Activated T-helper 17 cell treated with anti-CD3 and anti-CD28 coated beads, Interleukin-2, amount 50 U/mL, for 72 hours (primary cell): ENCODE measurements at regions not wholly inside any gene's neighbourhood (a gene's known extent, or its start where the extent isn't known, plus 50 kb on each side); places are given as distances from the start of the nearest gene placed in this dataset.
"Not testable (repeated sequence)": the region's sequence is repeated elsewhere in the genome, so short reads cannot be mapped to it uniquely, and the experiment has no call there.

Source experiments
- ATAC-seq: fragments of 150-1000 bp; cut with Tn5 transposase; replicated peaks from 2 replicates; pipeline ENCODE4 v1.10.0; 2021; ENCODE audit warnings: mild to moderate bottlenecking, moderate library complexity
- H3K27ac Mint-ChIP-seq: one replicate; pipeline ENCODE4 v1.8.0; 2022; ENCODE audit warnings: mixed read lengths
- H3K27me3 Mint-ChIP-seq: one replicate; pipeline ENCODE4 v1.8.0; 2022; ENCODE audit warnings: mixed read lengths
- H3K36me3 Mint-ChIP-seq: one replicate; pipeline ENCODE4 v1.8.0; 2022; ENCODE audit warnings: low read depth, mild to moderate bottlenecking, mixed read lengths
- H3K4me1 Mint-ChIP-seq: one replicate; pipeline ENCODE4 v1.8.0; 2022; ENCODE audit warnings: mixed read lengths
- H3K4me3 Mint-ChIP-seq: one replicate; pipeline ENCODE4 v1.8.0; 2022; ENCODE audit warnings: mild to moderate bottlenecking, mixed read lengths
- H3K9me3 Mint-ChIP-seq: one replicate; pipeline ENCODE4 v1.8.0; 2022; ENCODE audit warnings: mixed read lengths

GRCh38 chr3:196147116-196147515 is 64.1 kb downstream of the ZDHHC19 start:
- H3K27me3 Mint-ChIP-seq = no peaks in the 10 kb centered on the region
- H3K4me3 Mint-ChIP-seq = no peak overlapping the region

GRCh38 chr3:196145468-196146262 is 63.8 kb upstream of the TFRC start:
- no peaks in the 10 kb centered on the region for H3K27me3 Mint-ChIP-seq
- no peak overlapping the region for H3K27ac Mint-ChIP-seq
- peaks cover 6% of the 10 kb centered on the region for H3K4me1 Mint-ChIP-seq
- H3K36me3 Mint-ChIP-seq = no peaks in the 10 kb centered on the region
- no peak for ATAC-seq
- H3K4me3 Mint-ChIP-seq = no peak overlapping the region
- no peaks in the 10 kb centered on the region for H3K9me3 Mint-ChIP-seq

More at GRCh38 chr3:196147116-196147515, 64.1 kb downstream of the ZDHHC19 start:
- no peak for ATAC-seq
- Mint-ChIP-seq H3K27ac (no peak overlapping the region), H3K9me3 (no peaks in the 10 kb centered on the region), H3K36me3 (no peaks in the 10 kb centered on the region), H3K4me1 (peaks cover 6% of the 10 kb centered on the region)

GRCh38 chr3:196144383-196145105 is 62.7 kb upstream of the TFRC start:
- Mint-ChIP-seq H3K36me3 (no peaks in the 10 kb centered on the region), H3K4me3 (no peak overlapping the region), H3K9me3 (no peaks in the 10 kb centered on the region), H3K4me1 (peaks cover 6% of the 10 kb centered on the region), H3K27ac (no peak overlapping the region), H3K27me3 (no peaks in the 10 kb centered on the region)
- ATAC-seq = no peak

- no peak for ATAC-seq
- H3K4me1 Mint-ChIP-seq = peaks cover 6% of the 10 kb centered on the region
- no peaks in the 10 kb centered on the region for H3K36me3 Mint-ChIP-seq
- no peaks in the 10 kb centered on the region for H3K9me3 Mint-ChIP-seq
- H3K4me3 Mint-ChIP-seq = no peak overlapping the region
- no peaks in the 10 kb centered on the region for H3K27me3 Mint-ChIP-seq
- no peak overlapping the region for H3K27ac Mint-ChIP-seq
These were observed 62.0 kb upstream of the TFRC start for GRCh38 chr3:196143708-196144382.

- no peaks in the 10 kb centered on the region for H3K36me3 Mint-ChIP-seq
- no peaks in the 10 kb centered on the region for H3K27me3 Mint-ChIP-seq
- H3K9me3 Mint-ChIP-seq = no peaks in the 10 kb centered on the region
- ATAC-seq = no peak
- no peak overlapping the region for H3K27ac Mint-ChIP-seq
- peaks cover 6% of the 10 kb centered on the region for H3K4me1 Mint-ChIP-seq
- no peak overlapping the region for H3K4me3 Mint-ChIP-seq
These were observed 60.5 kb upstream of the TFRC start for GRCh38 chr3:196142202-196142956.

- no peaks in the 10 kb centered on the region for H3K27me3 Mint-ChIP-seq
- H3K9me3 Mint-ChIP-seq = no peaks in the 10 kb centered on the region
- H3K4me1 Mint-ChIP-seq = peaks cover 6% of the 10 kb centered on the region
- no peak overlapping the region for H3K27ac Mint-ChIP-seq
- no peaks in the 10 kb centered on the region for H3K36me3 Mint-ChIP-seq
- no peak overlapping the region for H3K4me3 Mint-ChIP-seq
- no peak for ATAC-seq
These were observed 59.9 kb upstream of the TFRC start for GRCh38 chr3:196141866-196142201.

GRCh38 chr3:196141052-196141865 is 59.4 kb upstream of the TFRC start:
- Mint-ChIP-seq H3K4me1 (peaks cover 6% of the 10 kb centered on the region), H3K27me3 (no peaks in the 10 kb centered on the region), H3K36me3 (no peaks in the 10 kb centered on the region), H3K9me3 (no peaks in the 10 kb centered on the region), H3K27ac (no peak overlapping the region), H3K4me3 (no peak overlapping the region)
- no peak for ATAC-seq

- no peaks in the 10 kb centered on the region for H3K27me3 Mint-ChIP-seq
- H3K9me3 Mint-ChIP-seq = no peaks in the 10 kb centered on the region
- H3K4me3 Mint-ChIP-seq = no peak overlapping the region
- H3K36me3 Mint-ChIP-seq = no peaks in the 10 kb centered on the region
- no peak for ATAC-seq
- H3K4me1 Mint-ChIP-seq = peaks cover 6% of the 10 kb centered on the region
- H3K27ac Mint-ChIP-seq = no peak overlapping the region
These were observed 58.3 kb upstream of the TFRC start for GRCh38 chr3:196140224-196140623.

GRCh38 chr3:196139281-196139680 is 57.4 kb upstream of the TFRC start:
- no peak overlapping the region for H3K27ac Mint-ChIP-seq
- no peak overlapping the region for H3K4me3 Mint-ChIP-seq
- no peaks in the 10 kb centered on the region for H3K27me3 Mint-ChIP-seq
- H3K4me1 Mint-ChIP-seq = peaks cover 6% of the 10 kb centered on the region
- no peaks in the 10 kb centered on the region for H3K9me3 Mint-ChIP-seq
- ATAC-seq = no peak
- H3K36me3 Mint-ChIP-seq = no peaks in the 10 kb centered on the region

- H3K36me3 Mint-ChIP-seq = no peaks in the 10 kb centered on the region
- H3K27ac Mint-ChIP-seq = no peak overlapping the region
- no peak overlapping the region for H3K4me3 Mint-ChIP-seq
- H3K4me1 Mint-ChIP-seq = peaks cover 6% of the 10 kb centered on the region
- no peaks in the 10 kb centered on the region for H3K27me3 Mint-ChIP-seq
- ATAC-seq = no peak
- no peaks in the 10 kb centered on the region for H3K9me3 Mint-ChIP-seq
These were observed 56.8 kb upstream of the TFRC start for GRCh38 chr3:196138482-196139254.

GRCh38 chr3:196136640-196136989 is 54.7 kb upstream of the TFRC start:
- H3K27ac Mint-ChIP-seq, H3K4me3 Mint-ChIP-seq, H3K27me3 Mint-ChIP-seq, H3K4me1 Mint-ChIP-seq, H3K9me3 Mint-ChIP-seq, H3K36me3 Mint-ChIP-seq, ATAC-seq: not testable (repeated sequence)

GRCh38 chr3:196135693-196136639 is 54.1 kb upstream of the TFRC start:
- no peak for ATAC-seq
- Mint-ChIP-seq H3K4me3 (no peak overlapping the region), H3K4me1 (no peaks in the 10 kb centered on the region), H3K27ac (no peak overlapping the region), H3K9me3 (no peaks in the 10 kb centered on the region), H3K27me3 (no peaks in the 10 kb centered on the region), H3K36me3 (no peaks in the 10 kb centered on the region)
